Renal cortical epithelial cell (primary cell): ENCODE measurements at regions not wholly inside any gene's neighbourhood (a gene's known extent, or its start where the extent isn't known, plus 50 kb on each side); places are given as distances from the start of the nearest gene placed in this dataset.

ENCODE experiments used
- DNase-seq: peaks from one replicate; pipeline ENCODE4 v3.0.0-alpha.2; 2011; ENCODE audit warnings: low read depth

DNA sequence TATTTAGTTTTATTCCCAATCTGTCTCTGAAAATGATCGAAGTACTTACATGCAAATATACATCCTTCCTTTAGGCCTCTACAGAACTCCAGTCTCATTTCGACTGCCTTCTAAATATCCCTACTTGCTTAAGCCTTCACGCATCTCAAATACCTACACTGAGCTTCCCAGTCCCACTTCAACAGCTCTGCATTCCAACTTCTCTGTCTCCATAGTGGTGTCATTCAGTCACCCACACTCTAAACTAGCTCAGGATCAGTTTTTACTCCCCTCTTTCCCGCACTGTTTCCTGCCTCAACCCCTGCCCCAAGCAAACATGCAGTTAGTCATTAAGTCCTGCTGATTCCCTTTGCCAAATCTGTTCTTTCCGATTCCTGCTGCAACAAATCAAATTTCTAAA, 91.8 kb upstream of the PREP start:
- no peak for DNase-seq

DNA sequence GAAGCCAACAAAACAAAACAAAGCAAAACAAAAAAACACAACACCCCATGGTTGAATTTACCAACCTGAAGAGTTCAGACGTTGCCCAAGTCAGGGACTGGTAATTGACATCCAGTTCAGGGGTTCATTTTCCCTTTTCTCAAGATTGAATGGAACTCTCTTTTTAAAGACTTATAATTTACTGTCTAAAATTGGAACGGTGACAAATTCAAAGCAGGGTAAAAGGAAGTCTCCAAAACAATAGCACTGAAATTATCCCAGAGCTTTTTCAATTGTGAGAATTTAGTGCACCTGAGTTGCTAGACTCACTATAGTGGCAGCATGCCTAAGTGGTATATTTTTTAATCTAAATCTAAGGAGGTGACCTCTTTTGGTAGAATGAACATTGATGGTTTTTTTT, 90.9 kb upstream of the PREP start:
- DNase-seq, result no peak

DNA sequence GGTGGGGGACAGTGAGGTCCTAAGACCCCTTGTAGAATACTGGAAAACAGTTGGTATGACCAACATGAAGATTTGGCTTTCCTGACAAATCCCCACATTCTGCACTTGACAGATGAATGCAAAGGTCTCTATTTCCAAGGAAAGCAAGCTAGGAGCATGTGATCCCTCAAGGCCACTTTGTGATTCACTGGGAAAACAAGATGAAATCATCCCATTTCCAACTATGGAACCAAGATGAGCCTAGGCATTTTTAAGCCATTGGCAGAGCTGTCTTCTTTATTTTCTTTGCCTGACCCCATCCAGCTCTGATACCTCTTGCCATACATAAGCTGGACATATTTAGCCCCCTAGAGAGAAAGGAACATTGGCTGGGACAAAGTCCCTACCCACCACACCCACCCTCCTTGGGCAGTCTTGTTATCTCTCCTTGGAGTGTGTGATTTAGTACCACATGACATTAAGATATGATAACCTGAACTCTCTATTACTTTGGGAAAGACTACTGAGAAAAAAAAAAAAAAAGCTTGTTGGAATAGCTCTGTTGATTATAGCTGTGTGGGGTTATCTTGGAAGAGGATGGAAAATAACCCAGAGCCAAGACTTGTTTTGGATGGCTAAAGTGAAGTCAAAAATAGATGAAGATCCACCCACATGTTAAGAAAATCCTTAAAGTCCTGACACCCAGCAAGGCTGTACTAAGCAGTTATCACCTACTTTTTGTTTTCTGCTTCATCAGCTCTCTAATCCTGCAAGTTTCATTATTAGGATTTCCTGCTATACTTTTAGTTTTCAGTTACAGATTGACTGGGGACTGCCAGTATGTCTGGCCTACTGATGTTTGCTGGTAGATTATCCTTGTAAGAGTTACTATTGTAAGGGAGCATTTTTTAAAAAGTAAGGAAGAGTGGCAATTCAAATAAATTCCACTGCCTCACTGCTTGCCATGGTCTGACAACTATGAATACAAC, 90.1 kb upstream of the PREP start:
- no peak for DNase-seq

DNA sequence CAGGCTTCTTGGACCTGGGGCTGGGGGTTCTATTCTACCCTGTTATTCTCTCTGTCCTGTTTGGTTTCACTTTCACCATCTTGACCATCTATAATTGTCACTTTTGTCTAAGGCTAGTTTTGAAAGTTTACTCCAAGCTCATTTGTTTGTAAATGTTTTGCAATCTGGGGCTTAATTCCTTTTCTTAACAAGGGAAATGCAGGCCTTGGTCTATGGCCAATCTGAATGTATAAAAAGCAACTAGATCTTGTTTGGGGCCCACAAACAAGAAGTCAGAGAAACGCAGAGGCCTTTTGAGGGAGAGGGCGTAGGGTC, 86.3 kb upstream of the PREP start:
- DNase-seq, result no peak

DNA sequence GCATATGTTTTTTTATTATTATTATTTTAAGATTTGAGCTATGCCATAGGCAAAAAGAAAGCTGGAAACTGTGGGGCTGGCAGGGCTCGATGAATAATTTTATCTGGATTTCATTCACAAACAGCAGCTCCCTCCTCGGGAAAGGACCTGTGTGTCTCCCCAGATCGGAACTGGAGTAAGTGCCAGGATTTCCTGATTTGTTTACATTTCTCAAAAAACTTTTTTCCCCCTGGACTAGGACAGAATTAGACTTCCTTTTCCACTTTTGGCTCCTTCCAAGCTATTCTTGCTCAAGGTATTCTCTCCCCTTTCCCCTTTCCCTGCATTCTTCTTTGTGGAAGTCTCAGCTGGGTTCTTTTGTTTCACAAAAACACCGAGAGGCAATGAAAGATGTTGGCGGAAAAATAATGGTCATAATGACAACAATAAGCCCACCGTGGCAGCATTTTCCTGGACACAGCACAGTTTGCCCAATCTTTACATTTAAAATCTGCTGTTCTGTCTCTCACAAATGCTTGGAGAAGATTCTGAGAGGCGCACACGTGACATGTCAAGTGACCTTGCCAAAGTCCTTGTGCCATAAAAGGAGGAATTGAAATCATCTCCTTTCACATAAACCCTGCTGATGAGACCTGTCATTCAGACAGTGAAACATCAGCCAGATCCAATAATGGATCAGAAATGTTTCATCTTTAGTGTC, 85.8 kb upstream of the PREP start:
- no peak for DNase-seq

DNA sequence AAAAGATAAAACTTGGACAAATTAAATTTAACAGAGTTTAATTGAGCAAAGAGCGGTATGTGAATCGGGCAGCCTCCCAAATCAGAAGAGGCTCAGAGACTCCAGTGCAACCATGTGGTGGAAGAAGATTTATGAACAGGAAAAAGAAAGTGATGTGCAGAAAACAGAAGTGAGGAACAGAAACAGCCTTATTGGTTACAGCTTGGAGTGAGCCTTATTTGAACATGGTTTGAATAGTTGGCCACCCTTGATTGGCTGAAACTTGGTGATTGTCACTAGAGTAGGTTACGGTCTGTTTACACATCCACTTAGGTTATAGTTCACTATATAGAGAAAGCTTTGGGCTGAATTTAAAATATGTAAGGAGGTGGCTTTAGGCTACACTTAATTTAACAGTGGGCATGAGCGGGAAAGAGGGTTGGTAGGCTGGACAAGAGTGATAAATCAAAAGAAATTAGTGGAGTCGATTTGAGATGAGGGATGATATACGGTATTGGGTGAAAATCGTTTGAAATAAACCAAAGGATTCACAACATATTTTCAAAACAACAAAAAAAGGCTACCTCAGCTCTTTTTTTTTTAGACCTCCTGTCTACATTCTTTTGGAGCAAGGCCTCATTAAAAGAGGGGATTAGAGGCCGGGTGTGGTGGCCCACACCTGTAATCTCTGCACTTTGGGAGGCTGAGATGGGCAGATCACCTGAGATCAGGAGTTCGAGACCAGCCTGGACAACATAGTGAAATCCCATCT, 84.3 kb upstream of the PREP start:
- no peak for DNase-seq

DNA sequence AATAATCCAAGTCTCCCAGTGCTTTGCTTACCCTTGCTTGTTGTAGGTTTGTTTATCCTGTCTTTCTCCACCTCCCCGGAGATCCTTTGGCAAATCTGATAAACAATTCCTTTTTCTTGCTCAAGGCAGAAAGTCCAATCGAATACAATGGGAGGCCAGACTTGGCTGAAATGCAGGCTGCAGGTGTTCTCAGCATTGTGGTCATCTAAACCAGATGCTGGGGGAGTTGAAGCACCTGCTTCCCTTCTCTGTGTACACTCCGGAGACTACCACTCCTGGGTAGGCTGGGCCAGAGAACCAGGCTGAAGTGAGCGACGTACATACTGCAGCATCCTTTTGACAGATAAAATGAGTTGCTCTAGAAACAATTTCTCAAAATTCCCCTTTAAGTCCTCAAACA, 82.6 kb upstream of the PREP start:
- no peak for DNase-seq

DNA sequence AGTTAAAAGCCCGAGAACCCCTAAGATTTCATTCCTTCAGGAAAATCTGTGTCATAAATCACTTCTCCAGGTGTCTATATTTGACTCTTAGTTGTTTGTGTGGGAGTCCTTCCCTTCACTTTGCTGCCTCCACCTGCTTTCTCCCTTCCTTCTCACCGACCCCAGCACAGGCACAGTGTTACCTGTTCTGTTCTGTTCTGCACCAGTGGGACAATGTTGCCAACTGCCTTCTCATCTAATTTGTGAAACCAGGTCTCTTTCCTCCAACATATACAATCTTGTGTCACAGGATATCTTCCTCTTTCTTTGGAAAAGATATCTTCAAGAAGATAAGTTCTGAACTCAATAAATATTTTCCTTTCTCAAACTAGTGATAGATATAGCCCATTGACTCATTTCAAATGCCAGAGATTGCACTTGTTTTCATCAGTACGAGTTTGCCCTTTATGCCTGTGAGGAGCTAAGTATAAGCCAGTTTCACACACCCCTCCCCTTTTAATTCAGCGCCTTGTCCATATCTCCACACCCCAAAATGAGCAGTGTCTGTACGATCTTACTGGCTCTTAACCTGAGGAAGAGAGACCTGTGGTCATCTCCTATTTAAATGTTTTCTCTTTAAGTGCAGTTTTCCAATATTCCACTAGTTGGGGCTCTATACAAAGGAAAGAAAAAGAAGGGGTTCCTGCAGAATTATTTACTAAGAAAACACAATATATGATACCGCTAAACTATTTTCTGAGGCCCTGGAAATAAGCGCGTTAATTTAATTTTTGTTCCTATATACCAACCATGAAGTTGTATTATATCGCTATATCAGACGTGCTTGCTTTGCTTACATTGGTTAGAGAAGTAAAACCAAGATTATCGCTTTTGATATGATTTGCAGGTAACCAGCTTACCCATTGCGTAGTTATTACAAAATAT, 81.6 kb upstream of the PREP start:
- DNase-seq, result peak; percentile 41

DNA sequence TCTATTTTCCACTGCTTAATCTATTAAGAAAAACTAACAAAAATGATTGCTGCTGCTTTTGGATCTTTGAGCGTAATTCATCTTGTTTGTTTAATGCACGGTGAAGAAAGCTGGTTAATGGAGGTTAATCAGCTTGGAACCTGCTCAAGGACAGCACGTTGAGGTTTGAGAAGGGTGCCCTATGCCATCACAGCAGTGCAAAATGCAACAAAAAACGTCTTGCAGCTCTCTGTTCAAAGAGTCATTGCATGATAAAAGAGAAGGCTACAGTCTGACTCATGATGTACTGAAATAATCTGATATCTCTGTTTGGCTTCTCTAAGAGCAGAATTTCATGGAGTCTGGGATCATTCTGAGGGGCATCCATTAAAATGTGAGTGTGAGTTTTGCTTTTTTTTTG, 80.6 kb upstream of the PREP start:
- no peak for DNase-seq

DNA sequence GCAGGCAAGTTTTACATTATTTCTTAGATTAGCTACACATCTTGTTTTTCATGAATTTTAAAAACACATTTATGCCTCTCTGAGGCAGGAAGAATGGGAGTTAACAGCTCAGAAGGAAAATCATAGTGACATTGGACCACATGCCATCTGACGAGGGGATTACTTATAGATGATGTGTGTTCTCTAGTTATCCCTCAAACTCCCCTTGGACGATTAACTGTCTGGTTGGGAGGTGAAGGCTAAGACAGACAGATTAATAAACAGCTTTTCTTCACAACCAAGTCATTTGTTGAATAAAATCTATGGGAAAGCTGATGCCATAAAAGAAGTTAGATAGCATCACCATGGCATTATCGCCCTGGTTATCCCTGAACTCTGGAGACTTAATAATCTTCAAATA, 80.0 kb upstream of the PREP start:
- DNase-seq, result no peak

DNA sequence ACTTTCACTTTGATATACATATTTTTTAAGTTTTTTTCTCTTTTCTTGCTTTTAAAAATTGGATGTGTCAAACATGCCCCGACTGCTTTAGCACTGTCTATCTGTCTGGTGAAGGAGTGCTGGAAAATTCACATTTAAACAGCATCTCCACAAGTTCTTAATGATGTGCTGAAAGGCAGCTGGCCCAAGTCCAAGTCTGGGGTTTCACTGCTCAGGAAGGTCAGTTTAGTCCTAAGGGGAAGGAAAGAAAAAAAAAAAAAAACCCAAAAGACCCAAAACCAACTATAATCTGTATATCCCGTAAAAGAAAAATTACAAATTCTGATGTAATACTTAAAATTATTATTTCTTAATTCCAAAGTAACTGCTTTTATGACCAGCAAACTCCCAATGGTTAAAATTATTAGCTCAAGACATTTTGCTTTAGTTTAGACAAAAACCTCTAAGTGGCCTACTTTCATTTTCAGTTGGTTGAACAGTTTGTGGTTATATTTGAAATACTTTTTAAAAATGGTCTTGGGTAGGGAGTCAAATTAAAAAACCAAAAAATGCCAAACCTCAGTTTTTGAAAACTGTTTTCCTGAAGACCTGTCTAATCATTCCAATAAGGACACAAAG, 79.5 kb upstream of the PREP start:
- DNase-seq, result peak; percentile 63

DNA sequence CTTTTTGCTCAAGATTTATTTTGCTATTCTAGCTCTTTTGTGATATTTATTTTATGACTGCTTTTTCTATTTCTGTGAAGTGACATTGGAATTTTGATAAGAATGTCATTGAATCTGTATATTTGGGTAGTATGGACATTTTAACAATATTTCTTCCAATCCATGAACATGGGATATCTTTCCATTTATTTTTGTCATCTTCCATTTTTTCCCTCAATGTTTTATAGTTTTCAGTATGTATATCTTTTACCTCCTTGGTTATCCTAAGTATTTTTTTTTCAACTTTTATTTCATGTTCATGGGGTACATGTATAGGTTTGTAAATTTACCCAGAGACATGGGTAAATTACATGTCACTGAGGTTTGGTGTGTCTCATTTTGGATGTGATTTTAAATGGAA, 74.1 kb upstream of the PREP start:
- DNase-seq, result no peak

DNA sequence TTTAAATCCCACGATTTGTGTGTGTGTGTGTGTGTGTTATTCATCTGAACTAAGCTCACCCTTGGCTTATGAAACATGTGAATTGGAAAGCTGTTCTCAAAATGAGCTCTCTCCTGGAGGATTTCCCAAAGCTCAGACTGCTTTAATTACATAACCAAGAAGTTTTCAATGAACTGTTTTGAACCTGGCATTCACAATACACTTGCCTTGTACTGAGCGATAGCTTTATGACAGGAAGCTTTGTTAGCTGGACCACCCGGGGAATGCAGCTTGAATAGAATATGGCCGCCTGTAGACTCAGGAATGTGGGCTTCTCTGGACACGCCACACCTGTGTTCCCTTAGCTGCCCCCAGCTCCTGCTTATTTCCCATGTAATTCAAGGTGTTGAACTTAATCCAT, 71.4 kb upstream of the PREP start:
- no peak for DNase-seq

DNA sequence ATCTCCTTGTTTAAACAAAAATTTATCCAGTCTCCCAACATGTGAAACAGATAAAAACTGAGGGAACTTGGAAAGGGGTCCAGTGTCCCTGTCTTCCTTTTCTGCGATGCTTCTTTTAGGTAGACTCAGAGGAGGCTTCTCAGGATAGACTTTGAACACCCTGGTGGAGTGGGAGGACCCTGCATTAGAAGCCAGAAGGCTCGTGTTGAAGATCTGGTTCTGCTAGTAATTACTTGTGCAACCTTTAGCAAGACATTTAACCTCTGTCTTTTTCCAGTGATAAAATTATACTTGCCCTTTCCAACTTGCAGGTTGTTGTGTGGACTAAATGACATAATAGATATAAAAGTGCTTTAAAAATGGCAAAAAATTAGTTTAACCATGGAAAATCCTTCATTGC, 67.1 kb upstream of the PREP start:
- no peak for DNase-seq

DNA sequence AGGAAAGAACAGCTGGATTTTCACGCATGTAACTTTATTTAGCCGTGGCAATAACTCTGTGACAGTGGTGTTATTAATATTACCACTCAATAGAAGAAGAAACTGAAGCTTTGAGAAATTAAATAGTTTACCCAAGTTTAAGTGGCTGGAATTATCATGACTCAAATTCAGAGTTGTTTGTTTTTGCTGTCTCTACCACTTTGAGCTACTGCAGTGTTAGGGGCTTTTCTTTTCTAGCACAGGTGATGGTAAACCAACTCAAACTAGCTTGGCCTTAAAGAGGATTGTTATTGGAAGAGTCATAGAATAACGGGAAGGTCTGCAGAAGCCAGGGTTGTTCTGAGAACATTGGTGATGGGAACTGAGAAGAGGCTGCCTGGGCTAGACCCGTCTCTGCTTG, 66.0 kb upstream of the PREP start:
- no peak for DNase-seq

DNA sequence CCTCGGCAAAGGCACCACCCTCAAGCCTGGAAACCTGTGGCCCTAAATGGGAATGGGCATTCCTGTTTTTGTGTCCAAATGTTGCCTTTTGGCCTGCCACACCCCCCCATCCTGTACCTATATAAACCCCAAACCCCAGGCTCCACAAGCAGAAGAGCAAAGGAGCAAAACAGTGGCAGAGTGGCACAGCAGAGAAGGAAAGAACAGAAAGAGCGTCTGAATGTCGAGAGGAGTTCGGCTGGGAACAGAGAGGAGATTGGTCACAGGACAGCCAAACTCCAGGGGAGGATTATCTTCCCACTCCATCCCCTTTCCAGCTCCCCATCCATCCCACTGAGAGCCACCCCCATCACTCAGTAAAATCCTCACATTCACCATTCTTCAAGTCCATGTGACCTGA, 58.0 kb upstream of the PREP start:
- DNase-seq, result no peak

DNA sequence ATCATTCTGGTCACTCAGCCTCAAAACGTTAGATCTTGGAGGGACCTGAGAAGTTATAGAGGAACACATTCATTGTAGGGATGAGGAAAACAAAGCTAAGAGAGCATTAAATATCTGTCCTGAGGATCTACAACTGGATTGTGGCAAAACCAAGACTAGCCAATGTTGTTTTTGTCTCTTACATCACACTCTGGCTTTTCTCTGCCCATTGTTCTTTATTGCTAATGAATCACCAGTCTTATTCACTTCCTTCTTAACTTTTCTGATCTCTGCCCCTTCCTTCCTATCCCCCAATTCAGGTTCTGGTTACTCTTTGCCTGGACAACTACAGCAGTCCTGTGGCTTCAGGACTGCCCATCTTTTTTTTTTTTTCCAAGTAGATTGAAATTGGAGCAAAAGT, 57.0 kb upstream of the PREP start:
- DNase-seq, result peak; percentile 92

DNA sequence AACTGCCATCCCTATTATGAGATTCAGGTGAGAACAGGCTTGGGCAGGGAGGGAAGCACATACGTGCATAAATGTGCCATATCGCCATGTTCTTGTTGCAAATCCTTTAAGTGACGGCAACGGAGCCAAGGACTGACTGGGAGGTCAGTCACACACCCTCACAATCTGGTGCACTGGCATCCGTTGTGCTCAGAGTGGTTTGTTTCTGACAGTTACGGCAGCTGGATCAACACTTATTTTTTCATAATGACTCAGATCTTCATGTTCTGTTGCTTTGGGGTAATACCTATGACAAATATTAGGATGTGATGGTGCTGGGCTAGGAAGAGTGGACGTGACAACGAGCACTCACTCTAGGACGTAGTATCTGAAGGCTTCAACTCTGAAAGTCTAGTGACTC, 56.2 kb upstream of the PREP start:
- no peak for DNase-seq

DNA sequence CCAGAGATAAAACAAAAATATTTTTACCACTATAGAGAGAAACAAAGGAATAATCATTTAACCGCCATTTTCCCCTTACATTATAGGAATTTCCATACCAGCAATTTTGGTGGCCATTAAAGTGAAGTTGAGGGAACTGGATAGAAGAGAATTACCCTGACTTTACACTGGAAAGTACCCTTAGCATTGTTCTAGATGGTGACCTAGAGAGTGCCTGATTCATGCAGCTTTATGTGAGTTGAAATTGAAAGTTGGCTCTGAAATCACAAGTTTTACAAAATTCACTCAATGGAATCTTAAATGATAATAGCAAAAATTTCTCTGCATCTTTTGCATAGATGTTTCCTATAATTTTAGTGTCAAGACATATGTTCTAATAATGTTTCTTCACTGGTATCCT, 55.7 kb upstream of the PREP start:
- DNase-seq, result peak; percentile 21

DNA sequence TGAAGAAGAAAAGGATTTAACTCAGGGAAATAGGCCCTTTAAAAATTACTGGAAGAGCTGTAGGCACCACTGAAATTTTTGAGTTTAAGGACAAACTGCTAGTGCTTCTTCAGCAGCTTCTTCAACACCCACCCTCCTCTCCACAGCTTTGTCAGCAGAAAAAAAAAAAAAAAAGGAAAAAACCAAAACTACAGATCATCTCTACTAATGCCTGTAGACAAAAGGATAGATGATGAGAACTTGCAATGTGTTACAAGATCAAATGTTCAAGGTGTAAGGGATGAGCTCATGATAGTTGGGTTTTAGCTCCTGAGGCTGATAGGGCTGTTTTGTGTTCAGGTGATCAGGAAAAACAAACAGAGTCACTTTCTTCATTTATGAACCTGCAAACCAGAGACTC, 55.2 kb upstream of the PREP start:
- DNase-seq, result no peak

DNA sequence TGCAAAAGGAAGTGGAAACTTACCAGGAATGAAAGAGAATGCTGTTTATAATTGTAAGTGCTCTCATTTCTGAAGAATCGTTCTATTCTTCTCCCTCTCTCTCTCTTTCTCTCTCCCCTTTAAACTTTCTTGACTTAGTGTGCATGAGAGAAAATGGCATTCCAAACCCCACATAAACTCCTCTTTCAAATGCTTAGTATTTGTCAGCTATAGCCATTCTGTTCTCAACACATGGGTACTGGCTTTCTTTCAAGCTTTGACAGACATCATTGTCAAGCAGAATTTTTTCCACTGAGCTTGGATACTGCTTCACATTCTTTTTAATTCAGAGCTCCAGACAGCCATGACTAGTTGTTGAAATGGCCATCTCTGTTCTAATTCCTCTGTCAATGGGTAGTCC, 51.1 kb upstream of the PREP start:
- DNase-seq, result no peak
